HCT116 (cell line): ENCODE measurements at regions not wholly inside any gene's neighbourhood (a gene's known extent, or its start where the extent isn't known, plus 50 kb on each side); places are given as distances from the start of the nearest gene placed in this dataset.

ENCODE experiments used
- ATAC-seq: fragments of 200-7000 bp; cut with Tn5 transposase; 2 replicates; pipeline ENCODE4 v1.9.1; 2020; ENCODE audit warnings: mild to moderate bottlenecking, moderate library complexity
- BruUV-seq: library from RNA; stranded (reverse); fragments of 400-500 nt; replicated peaks from 2 replicates; lab custom pipeline; 2021; lab: Mats Ljungman, UMichigan
- CTCF ChIA-PET: fragments of 300-600 bp; sonication (Branson Sonifier 250); formaldehyde crosslinking; loops from one replicate; lab custom pipeline; 2021; ENCODE audit warnings: antibody characterized with exemption; lab: Charles Lee
- POLR2A ChIA-PET: fragments of 300-600, 350-600 bp; sonication (Branson Sonifier 250); formaldehyde crosslinking; loops from one replicate; lab custom pipeline; 2021; ENCODE audit warnings: antibody characterized with exemption; lab: Charles Lee
- RAD21 ChIA-PET, 2 experiments: fragments of 300-600 bp; sonication (Branson Sonifier 250); formaldehyde crosslinking; loops; one replicate each; lab custom pipeline; 2023; ENCODE audit warnings: low total read pairs in 2 of 2; ENCODE audit not compliant: uncharacterized antibody in 2 of 2, unreplicated experiment in 2 of 2, low non-redundant PET in 1 of 2; lab: Charles Lee
- DNase-seq: peaks from one replicate; pipeline ENCODE4 v3.0.0-alpha.2; 2010; ENCODE audit warnings: low read depth, low spot score
- H2AFZ ChIP-seq: fragments of 200-600 bp; shearing (Covaris generic), sonication (generic); 2 replicates; pipeline ENCODE4 v1.6.1; 2017; ENCODE audit warnings: low read depth, mixed run types, mixed read lengths, antibody characterized with exemption, low read length; ENCODE audit not compliant: poor library complexity, severe bottlenecking
- H3K27ac ChIP-seq: 2 replicates; pipeline ENCODE4 v1.5.1; 2012; ENCODE audit warnings: low read depth, low read length
- H3K27me3 ChIP-seq: fragments of 200-600 bp; sonication (generic); 2 replicates; pipeline ENCODE4 v1.6.1; 2016; ENCODE audit warnings: mixed run types, low read length, mixed read lengths; ENCODE audit not compliant: insufficient read depth
- H3K36me3 ChIP-seq, 2 experiments: fragments of 200-500 bp in 1 of 2; fragments of 200-600 bp in 1 of 2; sonication (Bioruptor generic) in 1 of 2; sonication (generic) in 1 of 2; 2 replicates each; pipeline versions ENCODE4 v1.5.1 to v1.6.1; 2014 to 2016; ENCODE audit warnings: low read length in 2 of 2, inconsistent platforms in 1 of 2, mixed read lengths in 1 of 2, mixed run types in 1 of 2; ENCODE audit not compliant: insufficient read depth in 2 of 2, control insufficient read depth in 1 of 2
- H3K4me1 ChIP-seq, 2 experiments: fragments of 200-600 bp in 1 of 2; sonication (generic) in 1 of 2; 2 replicates each; pipeline versions ENCODE4 v1.5.1 to v1.6.1; 2012 to 2017; ENCODE audit warnings: low read length in 2 of 2, inconsistent platforms in 1 of 2, mild to moderate bottlenecking in 1 of 2, mixed read lengths in 1 of 2, mixed run types in 1 of 2, moderate library complexity in 1 of 2; ENCODE audit not compliant: insufficient read depth in 2 of 2, control insufficient read depth in 1 of 2
- H3K4me2 ChIP-seq: fragments of 200-600 bp; sonication (generic); 2 replicates; pipeline ENCODE4 v1.6.1; 2017; ENCODE audit warnings: mixed run types, low read length, mixed read lengths
- H3K4me3 ChIP-seq, 2 experiments: fragments of 200-600 bp in 1 of 2; sonication (generic) in 1 of 2; replicated peaks in 1 of 2; 2 replicates each; pipeline ENCODE4 v1.5.1; 2011 to 2016; ENCODE audit warnings: low read length in 2 of 2, control low read depth in 1 of 2, low read depth in 1 of 2, mild to moderate bottlenecking in 1 of 2, mixed read lengths in 1 of 2, mixed run types in 1 of 2
- H3K79me2 ChIP-seq: fragments of 200-600 bp; sonication (generic); 2 replicates; pipeline ENCODE4 v1.6.1; 2017; ENCODE audit warnings: mild to moderate bottlenecking, mixed run types, low read length, moderate library complexity, mixed read lengths; ENCODE audit not compliant: insufficient read depth
- H3K9ac ChIP-seq: fragments of 200-600 bp; sonication (generic); 2 replicates; pipeline ENCODE4 v1.6.1; 2016; ENCODE audit warnings: low read length, mixed read lengths
- H3K9me2 ChIP-seq: fragments of 200-600 bp; sonication (generic), shearing (Covaris generic); 2 replicates; pipeline ENCODE4 v1.6.1; 2017; ENCODE audit warnings: mixed run types, mild to moderate bottlenecking, moderate library complexity; ENCODE audit not compliant: insufficient read depth
- H3K9me3 ChIP-seq, 2 experiments: fragments of 200-500 bp in 1 of 2; fragments of 200-600 bp in 1 of 2; sonication (Bioruptor generic) in 1 of 2; sonication (generic) in 1 of 2; 2 replicates each; pipeline ENCODE4 v1.6.1; 2014 to 2017; ENCODE audit warnings: low read length in 2 of 2, mixed read lengths in 2 of 2, inconsistent platforms in 1 of 2, low read depth in 1 of 2, mild to moderate bottlenecking in 1 of 2, mixed run types in 1 of 2, moderate library complexity in 1 of 2; ENCODE audit not compliant: control insufficient read depth in 1 of 2, insufficient read depth in 1 of 2
- H4K20me1 ChIP-seq: fragments of 200-600 bp; sonication (generic), shearing (Covaris generic); 2 replicates; pipeline ENCODE4 v1.6.1; 2017; ENCODE audit warnings: mixed run types, mild to moderate bottlenecking, moderate library complexity; ENCODE audit not compliant: insufficient read depth
- ATF3 ChIP-seq: IDR thresholded peaks from 2 replicates; pipeline ENCODE4 v1.6.1; 2012
- CBX3 ChIP-seq: IDR thresholded peaks from 2 replicates; pipeline ENCODE4 v1.6.1; 2012; ENCODE audit warnings: low read depth
- CEBPB ChIP-seq: IDR thresholded peaks from 2 replicates; pipeline ENCODE4 v1.6.1; 2012; ENCODE audit warnings: low read depth
- CTCF ChIP-seq, 3 experiments: fragments of 200-600 bp in 1 of 3; sonication (generic) in 1 of 3; IDR thresholded peaks in 2 of 3; conservative IDR thresholded peaks in 1 of 3; 2 replicates each; pipeline ENCODE4 v1.5.1; 2012 to 2017; ENCODE audit warnings: low read depth in 2 of 3, low read length in 2 of 3, antibody characterized with exemption in 1 of 3, borderline replicate concordance in 1 of 3, control low read depth in 1 of 3, mild to moderate bottlenecking in 1 of 3, mixed read lengths in 1 of 3, mixed run types in 1 of 3, moderate library complexity in 1 of 3; ENCODE audit not compliant: insufficient read depth in 1 of 3
- EGR1 ChIP-seq: IDR thresholded peaks from 2 replicates; pipeline ENCODE4 v1.6.1; 2012; ENCODE audit warnings: low read depth
- ELF1 ChIP-seq: IDR thresholded peaks from 2 replicates; pipeline ENCODE4 v1.6.1; 2012; ENCODE audit warnings: low read depth, borderline replicate concordance
- EZH2 ChIP-seq: fragments of 200-600 bp; sonication (generic); IDR thresholded peaks from 2 replicates; pipeline ENCODE4 v1.6.1; 2017; ENCODE audit warnings: antibody characterized with exemption, mixed run types
- EZH2phosphoT487 ChIP-seq: fragments of 200-600 bp; IDR thresholded peaks from 2 replicates; pipeline ENCODE4 v1.6.1; 2018; ENCODE audit warnings: antibody characterized with exemption, borderline replicate concordance
- FOSL1 ChIP-seq: IDR thresholded peaks from 2 replicates; pipeline ENCODE4 v1.6.1; 2012; ENCODE audit warnings: low read depth
- JUND ChIP-seq: IDR thresholded peaks from 2 replicates; pipeline ENCODE4 v1.6.1; 2012
- POLR2A ChIP-seq: IDR thresholded peaks from 2 replicates; pipeline ENCODE4 v1.7.0; 2011; ENCODE audit warnings: borderline replicate concordance; ENCODE audit not compliant: insufficient read depth, insufficient read length; ENCODE audit errors: extremely low read depth
- SIN3A ChIP-seq: IDR thresholded peaks from 2 replicates; pipeline ENCODE4 v1.6.1; 2012; ENCODE audit warnings: low read depth
- SP1 ChIP-seq: IDR thresholded peaks from 2 replicates; pipeline ENCODE4 v1.6.1; 2012; ENCODE audit warnings: low read depth
- SRF ChIP-seq: IDR thresholded peaks from 2 replicates; pipeline ENCODE4 v1.6.1; 2012; ENCODE audit warnings: low read depth
- TCF7L2 ChIP-seq: IDR thresholded peaks from 2 replicates; pipeline ENCODE4 v1.7.0; 2011; ENCODE audit warnings: borderline replicate concordance, inconsistent platforms; ENCODE audit not compliant: insufficient read depth, insufficient read length; ENCODE audit errors: extremely low read depth
- YY1 ChIP-seq: IDR thresholded peaks from 2 replicates; pipeline ENCODE4 v1.6.1; 2011; ENCODE audit warnings: low read length, low read depth, moderate library complexity, mild to moderate bottlenecking; ENCODE audit not compliant: insufficient replicate concordance; ENCODE audit errors: extremely low read depth
- ZFX ChIP-seq: fragments of 450-650 bp; IDR thresholded peaks from 2 replicates; pipeline ENCODE4 v1.6.1; 2017
- intact Hi-C: fragments of 100-400 bp; cut with micrococcal nuclease; formaldehyde crosslinking; loops from 2 replicates; pipeline ENCODE4 v1.10.0; 2022

- H3K4me3 ChIP-seq, result no peak overlapping the region
- H3K79me2 ChIP-seq, result no peaks in the 10 kb centered on the region
- H3K27ac ChIP-seq, result no peak overlapping the region
- H4K20me1 ChIP-seq, result no peaks in the 10 kb centered on the region
- no peaks in the 10 kb centered on the region for H3K36me3 ChIP-seq
- no peak overlapping the region for H2AFZ ChIP-seq
- TF ChIP-seq CEBPB (no peak), JUND (no peak), SP1 (no peak), ATF3 (no peak)
- TF ChIP-seq, all 23 proteins: peak for 0
- CTCF ChIA-PET, result no interaction called here
- DNase-seq (no peak), ATAC-seq (no peak)
- Histone ChIP-seq H3K4me1 (no peaks in the 10 kb centered on the region), H3K4me2 (no peak overlapping the region), H3K9me2 (no peaks in the 10 kb centered on the region), H3K9ac (no peak overlapping the region), H3K9me3 (no peaks in the 10 kb centered on the region), H3K27me3 (no peaks in the 10 kb centered on the region)
- RAD21 ChIA-PET, result no interaction called here
- POLR2A ChIA-PET, result no interaction called here
- intact Hi-C loops, result no loop called here
- no TSS peak for BruUV-seq
Measured at GRCh38 chr3:182628531-182628930, 164.8 kb upstream of the ATP11B start.

- no peak for ATAC-seq
- Histone ChIP-seq H3K27me3 (no peaks in the 10 kb centered on the region), H2AFZ (no peak overlapping the region), H3K4me1 (no peaks in the 10 kb centered on the region), H3K36me3 (no peaks in the 10 kb centered on the region), H3K9ac (no peak overlapping the region), H3K9me2 (no peaks in the 10 kb centered on the region), H3K79me2 (no peaks in the 10 kb centered on the region)
- intact Hi-C loops, result no loop called here
- no peak for TF ChIP-seq ZFX
- TF ChIP-seq CTCF (IDR thresholded peaks at IDR 0.05 in 2 of 3, conservative IDR thresholded peaks at IDR 0.05 in 1 of 3; ENCODE audit: borderline replicate concordance in 1 of 3, insufficient read depth in 1 of 3, low read depth in 2 of 3, low read length in 2 of 3), result no peak
- no peak for TF ChIP-seq EGR1
- no peak for TF ChIP-seq EZH2phosphoT487
- no peak for TF ChIP-seq CBX3
- TF ChIP-seq JUND, result no peak
- TF ChIP-seq SP1, result no peak
- no peak for TF ChIP-seq ATF3
- TF ChIP-seq SRF, result no peak
- TF ChIP-seq POLR2A, result no peak
- TF ChIP-seq FOSL1, result no peak
- no peak for TF ChIP-seq ELF1
- TF ChIP-seq EZH2, result no peak
- no peak for TF ChIP-seq TCF7L2
- no peak for TF ChIP-seq YY1
- no peak for TF ChIP-seq SIN3A
- TF ChIP-seq CEBPB, result no peak
- TF ChIP-seq, all 23 proteins: peak for 0
- no peak overlapping the region for H3K27ac ChIP-seq
- no peaks in the 10 kb centered on the region for H4K20me1 ChIP-seq
- H3K9me3 ChIP-seq, result no peaks in the 10 kb centered on the region
- POLR2A ChIA-PET, result interaction anchor here (0.8 kb wide), 1 partner anchor 11 kb away, joined by 3 read pairs; no protein-coding TSS in a partner anchor
- RAD21 ChIA-PET, result no interaction called here
- CTCF ChIA-PET, result no interaction called here
- no peak overlapping the region for H3K4me3 ChIP-seq
- no peak for DNase-seq
- no peak overlapping the region for H3K4me2 ChIP-seq
- BruUV-seq, result no TSS peak
Measured at GRCh38 chr3:182629521-182629920, 163.8 kb upstream of the ATP11B start.
